ENCODE measurements at regions not wholly inside any gene's neighbourhood (a gene's known extent, or its start where the extent isn't known, plus 50 kb on each side); places are given as distances from the start of the nearest gene placed in this dataset.
"Not testable (repeated sequence)": the region's sequence is repeated elsewhere in the genome, so short reads cannot be mapped to it uniquely, and the experiment has no call there.

DNA sequence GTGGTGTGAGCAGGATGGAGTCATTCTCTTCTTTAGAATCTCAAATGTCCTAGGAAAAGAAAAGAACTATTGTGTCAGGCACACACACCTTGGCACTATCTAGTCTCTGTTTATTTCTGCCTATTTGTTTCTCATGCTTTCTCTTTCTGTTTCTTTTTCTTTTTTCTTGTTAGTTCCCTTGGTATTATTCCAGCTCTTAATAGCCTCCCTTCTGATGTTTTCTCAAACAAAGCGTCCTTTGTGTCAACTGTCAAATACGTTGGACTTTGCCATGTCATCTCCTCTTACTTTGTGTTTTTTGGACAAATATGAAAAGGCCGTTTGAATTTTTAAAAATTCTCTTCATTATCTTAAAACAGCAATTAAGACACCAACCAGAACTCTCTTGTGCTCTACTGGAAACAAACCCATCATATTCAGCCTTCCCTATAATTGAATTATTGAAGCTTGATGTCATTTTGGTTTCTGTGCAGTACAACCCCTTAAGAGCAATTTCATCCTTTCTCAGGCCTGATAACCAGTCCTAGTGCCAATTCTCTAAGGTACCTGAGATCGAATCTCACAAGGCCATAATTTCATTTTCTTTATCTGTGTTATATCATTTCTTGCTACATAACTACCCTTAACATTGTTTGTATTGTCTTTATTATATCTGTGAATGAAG lies 497.8 kb upstream of the NRP1 start:
- no peak for DNase-seq (ENCODE audit: low spot score)
- intact Hi-C loops (cut with DNase I): no loop called here

GRCh38 chr10:33831591-33831990 lies 497.1 kb upstream of the NRP1 start:
- no peak for DNase-seq (ENCODE audit: low spot score)
- intact Hi-C loops (cut with DNase I): no loop called here

- intact Hi-C loops (cut with DNase I); DNase-seq (ENCODE audit: low spot score): not testable (repeated sequence)
These were observed 495.4 kb upstream of the NRP1 start for GRCh38 chr10:33829899-33830298.

DNA sequence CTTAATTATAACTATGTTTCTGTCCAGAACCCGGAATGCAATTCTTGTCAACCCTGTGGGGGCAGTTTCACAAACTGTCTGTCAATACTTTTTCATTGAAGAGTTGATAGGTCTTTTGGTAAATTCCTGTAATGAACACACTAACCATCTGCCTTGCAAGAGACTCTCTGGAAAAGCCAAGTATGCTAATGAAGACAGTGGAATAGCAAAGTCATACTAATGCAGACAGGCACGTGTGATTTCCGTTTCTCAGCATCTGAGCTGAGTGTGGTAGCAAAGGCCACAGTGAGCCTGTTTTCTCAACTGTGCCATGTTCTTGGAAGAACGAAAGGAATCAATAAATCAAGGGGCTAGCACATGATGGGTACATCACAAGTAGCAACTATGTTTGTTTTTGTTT lies 494.1 kb upstream of the NRP1 start:
- intact Hi-C loops (cut with DNase I): no loop called here
- DNase-seq (ENCODE audit: low spot score): no peak

GRCh38 chr10:33826186-33826585 lies 491.7 kb upstream of the NRP1 start:
- no peak for DNase-seq (ENCODE audit: low spot score)
- intact Hi-C loops (cut with DNase I): no loop called here

DNA sequence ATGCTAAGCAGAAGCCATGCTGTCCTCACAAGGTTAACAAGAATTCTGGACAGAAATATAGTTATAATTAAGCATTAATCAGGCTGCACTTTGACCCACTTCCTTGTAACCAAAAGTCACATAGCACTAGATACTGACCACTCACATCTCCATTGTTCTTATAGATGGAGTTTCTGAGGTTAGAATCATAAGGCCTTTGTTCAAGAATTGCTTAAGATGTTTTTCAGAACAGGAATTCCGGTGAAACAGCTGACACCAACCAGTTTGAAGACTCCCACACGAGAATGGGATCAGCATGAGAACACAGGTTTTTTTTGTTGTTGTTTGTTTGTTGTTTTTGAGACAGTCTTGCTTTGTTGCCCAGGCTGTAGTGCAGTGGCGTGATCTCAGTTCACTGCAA lies 488.3 kb upstream of the NRP1 start:
- intact Hi-C loops (cut with DNase I): no loop called here
- no peak for DNase-seq (ENCODE audit: low spot score)

DNA sequence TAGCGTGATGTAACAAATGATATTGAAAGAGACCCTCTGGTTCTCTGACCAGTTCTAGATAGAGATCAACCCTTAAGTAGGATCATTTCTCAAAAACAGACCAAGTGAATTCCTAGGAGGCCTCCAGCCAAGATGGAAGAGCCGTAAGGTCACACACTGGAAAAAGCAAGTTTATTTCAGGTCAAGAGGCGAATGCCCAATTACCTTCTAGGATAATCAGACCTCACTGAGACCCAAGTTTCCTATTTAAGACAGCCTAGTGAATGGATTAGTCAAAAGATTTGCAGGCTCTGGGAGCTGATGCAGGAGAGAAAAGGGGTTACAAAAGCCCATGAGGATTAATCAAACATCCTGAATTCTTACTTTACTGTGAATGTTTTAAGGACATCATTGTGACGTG lies 486.1 kb upstream of the NRP1 start:
- intact Hi-C loops (cut with DNase I): no loop called here
- DNase-seq (ENCODE audit: low spot score): no peak

GRCh38 chr10:33819206-33819605 lies 484.7 kb upstream of the NRP1 start:
- intact Hi-C loops (cut with DNase I): no loop called here
- DNase-seq (ENCODE audit: low spot score): no peak

- intact Hi-C loops (cut with DNase I): no loop called here
- no peak for DNase-seq (ENCODE audit: low spot score)
These were observed 483.9 kb upstream of the NRP1 start for GRCh38 chr10:33818343-33818742.

DNA sequence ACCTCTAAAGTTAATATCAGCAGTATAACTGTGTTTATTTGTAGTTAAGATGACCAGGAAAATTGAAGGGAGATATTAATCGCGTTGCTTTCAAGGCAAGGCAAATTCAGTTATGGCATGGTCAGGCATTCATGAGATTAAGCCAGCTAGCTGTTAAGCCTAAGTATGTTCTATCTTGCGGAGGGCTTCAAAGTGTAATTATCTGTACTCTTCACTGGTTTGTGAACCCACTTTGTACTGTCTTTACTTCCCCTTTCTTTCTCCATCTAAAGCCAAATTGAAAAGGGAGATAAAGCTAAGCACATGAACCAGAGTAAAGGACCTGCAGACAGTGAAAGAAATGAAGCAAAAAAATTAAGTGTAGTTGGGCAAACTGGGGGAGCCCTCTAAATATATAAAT lies 483.1 kb upstream of the NRP1 start:
- intact Hi-C loops (cut with DNase I): no loop called here
- DNase-seq (ENCODE audit: low spot score): no peak

DNA sequence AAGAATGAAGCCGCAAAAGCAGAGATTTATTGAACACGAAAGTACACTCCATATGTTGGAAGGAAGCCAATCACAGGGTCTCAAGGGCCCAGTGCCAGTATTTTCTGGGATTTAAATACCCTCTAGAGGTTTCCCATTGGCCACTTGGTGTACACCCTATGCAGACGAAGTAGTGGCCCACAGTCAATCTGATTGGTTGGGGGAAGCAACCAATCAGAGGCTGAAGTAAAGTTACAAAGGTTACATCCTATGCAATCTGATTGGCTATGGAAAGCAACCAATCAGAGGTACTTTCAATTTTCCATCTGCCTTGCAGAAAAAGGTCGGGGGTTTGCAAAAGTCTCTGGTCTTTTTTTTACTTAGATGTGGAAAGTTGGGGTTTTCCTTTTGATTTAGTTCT lies 481.3 kb upstream of the NRP1 start:
- intact Hi-C loops (cut with DNase I): no loop called here
- DNase-seq (ENCODE audit: low spot score): no peak

DNA sequence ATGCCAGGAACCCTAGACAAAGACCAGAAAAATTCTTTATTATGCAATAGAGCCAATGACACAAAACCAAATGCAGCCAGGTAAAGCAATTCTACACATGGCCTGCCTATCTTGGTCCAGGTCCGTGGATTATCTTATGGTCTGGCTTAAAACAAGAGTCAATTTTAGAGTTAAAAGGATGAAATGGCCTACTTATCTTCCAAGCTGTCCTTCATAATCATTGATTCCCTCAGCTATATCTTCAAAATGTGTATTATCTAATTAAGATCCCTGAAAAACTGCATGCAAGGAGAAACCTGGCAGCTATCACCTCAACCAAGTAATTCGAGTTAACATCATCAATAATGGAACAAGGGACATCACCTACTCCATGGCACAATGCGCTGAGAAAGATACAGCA lies 479.4 kb upstream of the NRP1 start:
- intact Hi-C loops (cut with DNase I): no loop called here
- DNase-seq (ENCODE audit: low spot score): no peak

DNA sequence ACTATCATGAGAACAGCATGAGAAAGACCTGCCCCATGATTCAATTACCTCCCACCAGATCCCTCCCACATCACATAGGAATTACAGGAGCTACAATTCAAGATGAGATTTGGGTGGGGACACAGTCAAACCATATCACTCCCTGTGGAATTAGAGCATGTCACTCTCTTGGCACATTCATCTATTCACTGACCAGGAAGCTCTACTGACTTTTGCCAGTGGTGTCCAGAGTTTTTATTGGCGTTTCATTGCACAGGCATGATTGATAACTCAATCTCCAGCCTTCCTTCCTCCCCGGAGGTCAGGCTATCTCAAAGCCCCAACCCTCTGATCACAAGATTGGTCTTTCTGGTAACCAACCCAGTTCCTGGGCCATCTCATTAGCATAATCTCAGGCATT lies 478.9 kb upstream of the NRP1 start:
- DNase-seq (ENCODE audit: low spot score): no peak
- intact Hi-C loops (cut with DNase I): no loop called here

DNA sequence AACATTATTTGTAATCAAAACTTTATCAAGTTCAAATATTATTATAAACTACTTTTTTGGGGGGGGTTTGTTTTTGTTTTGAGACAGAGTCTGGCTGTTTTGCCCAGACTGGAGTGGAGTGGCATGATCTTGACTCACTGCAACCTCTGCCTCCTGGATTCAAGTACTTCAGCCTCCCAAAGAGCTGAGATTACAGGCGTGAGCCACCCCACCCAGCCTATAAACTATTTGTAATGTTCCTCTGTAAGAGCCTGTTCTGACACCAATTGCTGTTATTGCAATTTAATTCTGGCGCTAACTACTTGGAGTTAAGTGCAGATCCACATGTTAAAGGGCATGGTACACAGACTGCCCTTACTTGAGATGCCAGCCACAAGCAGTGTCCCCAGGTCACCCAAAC lies 478.1 kb upstream of the NRP1 start:
- DNase-seq (ENCODE audit: low spot score): no peak
- intact Hi-C loops (cut with DNase I): no loop called here

GRCh38 chr10:33810986-33811385 lies 476.5 kb upstream of the NRP1 start:
- no peak for DNase-seq (ENCODE audit: low spot score)
- intact Hi-C loops (cut with DNase I): no loop called here

DNA sequence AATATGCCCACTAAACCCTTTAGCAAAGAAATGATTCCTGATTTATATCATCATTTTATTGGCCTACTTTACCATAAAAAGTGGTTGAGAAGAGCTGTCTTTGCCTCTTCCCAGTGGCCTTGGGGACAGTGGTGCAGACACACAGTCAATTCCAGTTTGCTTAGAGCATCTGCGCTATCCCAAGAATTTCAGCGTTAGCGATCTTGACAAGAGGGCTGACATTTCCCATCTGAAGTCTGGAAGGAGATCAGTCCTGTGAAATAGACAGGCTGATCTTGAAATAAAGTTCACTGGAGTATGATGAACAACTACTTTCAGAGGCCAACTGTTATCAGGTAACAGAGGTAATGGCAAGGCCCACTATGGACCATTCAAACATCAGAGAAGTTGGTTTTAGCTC lies 475.3 kb upstream of the NRP1 start:
- intact Hi-C loops (cut with DNase I): no loop called here
- DNase-seq (ENCODE audit: low spot score): no peak

DNA sequence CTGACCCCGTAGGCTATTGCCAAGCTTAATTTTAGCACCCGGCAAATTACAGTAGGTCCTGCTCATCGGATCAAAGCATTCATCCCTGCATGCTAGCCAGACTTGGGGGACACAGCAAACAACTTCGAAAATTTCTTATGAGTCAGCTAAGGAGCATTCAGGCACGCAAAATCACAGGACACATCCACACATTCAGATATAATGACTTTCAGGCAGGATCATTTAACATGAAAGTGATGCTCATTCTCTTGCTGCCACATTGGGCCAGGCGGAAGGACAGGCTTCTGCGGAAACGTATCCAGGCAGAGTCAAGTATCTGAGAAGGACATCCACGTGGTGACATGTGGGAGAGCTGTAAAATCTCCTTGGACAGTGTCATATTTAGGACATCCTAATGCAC lies 474.0 kb upstream of the NRP1 start:
- intact Hi-C loops (cut with DNase I): no loop called here
- no peak for DNase-seq (ENCODE audit: low spot score)

GRCh38 chr10:33807531-33808359 lies 473.3 kb upstream of the NRP1 start:
- intact Hi-C loops (cut with DNase I): no loop called here
- DNase-seq (ENCODE audit: low spot score): no peak

DNA sequence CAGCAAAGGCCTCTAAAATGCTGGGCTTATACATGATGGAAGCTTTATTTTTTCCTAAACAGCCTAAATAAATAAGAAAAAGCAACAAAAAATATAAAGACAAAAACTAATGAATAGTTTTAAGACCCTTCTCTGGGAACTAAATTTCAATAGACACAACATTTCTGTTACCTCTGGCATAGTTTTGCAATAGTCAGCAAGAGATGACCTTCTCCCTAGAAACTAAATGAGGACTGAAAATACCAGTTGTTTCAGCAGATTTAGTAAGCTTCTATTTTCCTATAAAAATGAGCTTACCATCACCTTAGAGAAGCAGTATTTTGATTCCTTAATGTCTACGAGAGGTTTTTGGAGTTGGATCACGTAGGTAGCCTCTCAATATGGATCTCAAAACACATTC lies 471.4 kb upstream of the NRP1 start:
- intact Hi-C loops (cut with DNase I): no loop called here
- DNase-seq (ENCODE audit: low spot score): no peak

GRCh38 chr10:33804584-33804983 lies 470.1 kb upstream of the NRP1 start:
- DNase-seq (ENCODE audit: low spot score): no peak
- intact Hi-C loops (cut with DNase I): no loop called here

GRCh38 chr10:33803248-33803647 lies 468.8 kb upstream of the NRP1 start:
- no peak for DNase-seq (ENCODE audit: low spot score)
- intact Hi-C loops (cut with DNase I): no loop called here

DNA sequence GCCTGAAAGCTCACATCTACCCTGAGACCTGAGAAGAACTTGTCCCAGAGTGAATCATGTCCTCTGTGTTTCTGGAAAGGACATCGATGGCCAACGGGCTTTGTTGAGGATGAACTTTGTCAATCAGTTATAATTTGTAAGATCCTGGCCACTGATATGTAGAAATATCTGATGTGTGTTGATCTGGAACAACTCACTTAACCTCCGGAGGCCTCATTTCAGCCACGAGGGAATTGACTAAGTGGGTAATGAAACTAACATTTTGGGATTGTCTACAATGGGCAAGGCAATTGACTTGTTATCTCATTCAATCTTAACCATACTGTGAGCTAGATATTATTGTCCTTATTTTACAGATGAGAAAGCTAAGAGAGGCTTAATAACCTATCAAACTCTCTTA lies 468.1 kb upstream of the NRP1 start:
- no peak for DNase-seq (ENCODE audit: low spot score)
- intact Hi-C loops (cut with DNase I): no loop called here

Measured in cardiac septum (tissue), 1 donor.